22Rv1 (cell line): ENCODE measurements at regions not wholly inside any gene's neighbourhood (a gene's known extent, or its start where the extent isn't known, plus 50 kb on each side); places are given as distances from the start of the nearest gene placed in this dataset.

Experiments used
- H3K27ac ChIP-seq: fragments of 450-650 bp; 2 replicates; pipeline ENCODE4 v1.5.1; 2017
- ZFX ChIP-seq: fragments of 450-650 bp; IDR thresholded peaks from 2 replicates; pipeline ENCODE4 v1.6.1; 2017; ENCODE audit warnings: antibody characterized with exemption, borderline replicate concordance
- TF ChIP-seq, protein P1 (sequence below): fragments of 450-650 bp; IDR thresholded peaks from 2 replicates; pipeline ENCODE4 v1.5.1; 2017; ENCODE audit warnings: mild to moderate bottlenecking

DNA sequence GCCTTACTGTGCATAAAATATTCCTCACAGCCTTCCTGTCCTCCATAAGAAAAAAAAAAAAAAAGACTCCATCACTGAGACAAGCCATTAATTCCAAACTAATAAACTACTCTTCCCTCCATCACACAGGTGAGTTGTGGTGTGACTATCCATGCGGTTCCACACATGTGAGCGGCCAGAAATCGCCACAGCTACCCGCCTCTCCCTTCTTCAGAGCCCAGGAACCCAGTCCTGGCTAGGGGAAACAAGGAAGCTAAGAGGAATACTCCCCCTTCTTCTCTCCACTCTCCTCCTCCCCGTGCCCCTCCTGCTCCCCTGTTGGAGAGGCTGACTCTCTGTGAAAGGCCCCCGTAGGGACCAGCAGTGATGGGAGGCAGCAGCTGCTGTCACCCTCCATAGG is 128.6 kb upstream of the ARID1B start:
- TF ChIP-seq, protein P1, sequence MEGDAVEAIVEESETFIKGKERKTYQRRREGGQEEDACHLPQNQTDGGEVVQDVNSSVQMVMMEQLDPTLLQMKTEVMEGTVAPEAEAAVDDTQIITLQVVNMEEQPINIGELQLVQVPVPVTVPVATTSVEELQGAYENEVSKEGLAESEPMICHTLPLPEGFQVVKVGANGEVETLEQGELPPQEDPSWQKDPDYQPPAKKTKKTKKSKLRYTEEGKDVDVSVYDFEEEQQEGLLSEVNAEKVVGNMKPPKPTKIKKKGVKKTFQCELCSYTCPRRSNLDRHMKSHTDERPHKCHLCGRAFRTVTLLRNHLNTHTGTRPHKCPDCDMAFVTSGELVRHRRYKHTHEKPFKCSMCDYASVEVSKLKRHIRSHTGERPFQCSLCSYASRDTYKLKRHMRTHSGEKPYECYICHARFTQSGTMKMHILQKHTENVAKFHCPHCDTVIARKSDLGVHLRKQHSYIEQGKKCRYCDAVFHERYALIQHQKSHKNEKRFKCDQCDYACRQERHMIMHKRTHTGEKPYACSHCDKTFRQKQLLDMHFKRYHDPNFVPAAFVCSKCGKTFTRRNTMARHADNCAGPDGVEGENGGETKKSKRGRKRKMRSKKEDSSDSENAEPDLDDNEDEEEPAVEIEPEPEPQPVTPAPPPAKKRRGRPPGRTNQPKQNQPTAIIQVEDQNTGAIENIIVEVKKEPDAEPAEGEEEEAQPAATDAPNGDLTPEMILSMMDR: no peak
- no peak for TF ChIP-seq ZFX
- H3K27ac ChIP-seq: no peak overlapping the region

DNA sequence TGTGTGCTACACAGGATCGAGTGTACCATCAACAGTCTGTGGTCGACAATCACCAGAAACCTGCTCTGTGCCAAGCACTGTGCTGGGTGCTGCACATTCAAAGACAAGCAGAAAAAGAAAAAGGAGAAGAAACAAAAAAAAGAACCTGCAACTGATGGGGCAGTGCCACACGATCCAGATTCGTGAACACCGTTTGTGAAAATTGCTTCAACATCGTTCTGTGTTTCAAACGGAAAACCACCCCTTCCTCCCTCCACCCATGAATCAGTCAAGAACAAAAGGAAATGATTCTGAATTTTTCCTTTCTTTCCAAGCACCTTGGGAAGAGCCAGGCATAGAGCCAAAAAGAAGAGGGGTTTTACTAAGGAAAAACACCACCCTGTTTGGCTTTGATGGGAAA is 129.2 kb upstream of the ARID1B start:
- no peak for TF ChIP-seq ZFX
- TF ChIP-seq, protein P1: no peak
- H3K27ac ChIP-seq: no peak overlapping the region

DNA sequence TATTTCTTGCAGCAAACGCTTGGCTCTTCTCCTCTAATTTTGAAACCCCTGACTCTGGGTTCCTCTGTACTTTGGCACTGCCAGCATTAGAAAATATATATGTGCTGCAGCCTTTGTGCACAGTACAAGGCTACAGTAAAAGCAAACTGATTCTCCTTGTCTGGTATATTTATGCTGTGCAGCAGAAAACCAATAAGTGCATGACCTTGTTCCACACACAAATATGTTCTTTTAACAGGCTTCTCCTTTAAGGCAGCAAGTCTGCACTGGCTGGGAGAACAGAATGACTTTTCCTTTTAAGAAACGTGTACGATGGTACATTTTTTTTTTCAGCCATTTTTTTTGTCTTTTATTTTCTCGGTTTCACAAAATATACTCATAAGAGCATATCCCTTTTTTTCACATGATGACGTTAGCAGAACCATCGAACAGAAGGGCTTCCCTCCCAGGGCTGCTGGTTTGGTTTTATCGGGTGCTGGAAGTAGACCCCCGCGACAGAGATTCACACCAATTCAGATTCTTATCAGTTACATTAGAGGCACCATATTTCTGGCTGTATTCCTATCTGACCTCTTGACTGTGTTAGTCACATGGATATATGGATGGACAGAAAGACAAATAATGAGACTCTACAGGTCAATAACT is 129.9 kb upstream of the ARID1B start:
- H3K27ac ChIP-seq: no peak overlapping the region
- TF ChIP-seq, protein P1: no peak
- TF ChIP-seq ZFX: no peak

DNA sequence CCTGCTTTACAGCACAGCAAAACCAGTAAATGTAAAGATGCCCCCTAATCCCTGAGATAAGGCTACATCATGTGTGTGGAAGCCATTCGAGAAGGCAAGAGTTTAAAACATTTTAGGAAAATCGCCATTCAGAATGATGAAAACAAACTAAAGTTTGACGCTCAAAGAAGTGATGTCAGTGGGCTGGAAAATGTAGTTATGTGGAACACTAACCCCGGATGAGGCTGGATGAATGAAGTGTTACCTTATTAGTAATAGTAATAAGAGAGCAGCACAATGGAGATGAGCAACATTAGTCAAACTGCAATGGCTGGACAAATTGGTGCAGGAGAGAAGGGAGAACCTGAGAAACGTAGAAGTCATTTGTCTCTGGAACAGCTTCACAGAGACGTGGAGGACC is 130.7 kb upstream of the ARID1B start:
- H3K27ac ChIP-seq: no peak overlapping the region
- TF ChIP-seq, protein P1: no peak
- TF ChIP-seq ZFX: no peak

DNA sequence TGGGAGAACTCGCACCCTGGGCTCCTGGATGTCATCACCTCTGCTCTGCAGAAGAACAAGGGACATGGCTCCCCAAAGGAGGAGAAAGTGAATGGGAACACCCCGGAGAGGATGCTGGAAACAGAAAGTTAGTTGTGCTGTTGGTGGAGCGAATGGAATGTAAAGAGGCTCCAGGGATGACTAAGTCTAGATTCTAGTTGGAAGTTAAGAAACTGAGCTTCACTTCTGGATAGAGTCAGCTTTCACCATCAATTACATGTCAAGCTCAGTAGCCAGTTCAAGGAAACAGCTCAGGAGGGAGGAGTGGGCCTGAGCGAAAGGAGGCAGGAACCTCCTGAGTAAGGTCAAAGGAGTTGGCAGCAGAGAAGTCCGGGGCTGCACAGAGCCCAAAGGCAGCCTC is 132.1 kb upstream of the ARID1B start:
- H3K27ac ChIP-seq: no peak overlapping the region
- TF ChIP-seq ZFX: no peak
- TF ChIP-seq, protein P1: no peak

DNA sequence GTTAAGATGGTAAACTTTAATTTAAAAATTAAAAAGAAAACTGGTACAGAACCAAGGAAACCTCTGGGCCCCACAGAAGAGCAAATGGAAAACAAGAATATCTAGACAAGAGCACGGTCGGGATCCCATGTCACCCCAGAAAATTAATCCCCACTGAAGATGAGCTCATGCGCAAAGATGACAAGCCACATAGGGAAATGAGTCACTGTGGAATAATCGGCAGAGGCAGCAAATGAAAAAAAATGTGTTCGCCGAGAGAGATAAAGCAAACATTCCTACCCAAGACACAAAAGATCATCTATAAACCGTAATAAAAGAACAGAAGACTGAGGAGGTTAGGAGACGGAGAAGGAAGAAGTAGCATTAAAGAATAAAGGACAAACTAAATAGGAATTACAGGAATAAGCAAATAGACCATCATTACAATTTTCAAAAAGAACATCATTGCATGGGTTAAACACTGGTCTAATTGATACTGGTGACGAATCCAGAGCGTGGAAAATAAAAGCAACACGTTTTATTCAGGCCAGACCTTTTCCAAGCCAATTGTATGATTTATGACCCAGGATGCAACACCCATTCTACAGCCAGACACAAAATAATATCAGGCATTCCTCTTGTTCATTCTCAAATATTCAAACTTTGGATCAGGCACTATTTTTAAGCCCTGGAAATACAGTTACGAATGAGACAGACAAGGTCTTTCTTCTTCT is 138.0 kb upstream of the ARID1B start:
- TF ChIP-seq, protein P1: no peak
- TF ChIP-seq ZFX: no peak
- no peak overlapping the region for H3K27ac ChIP-seq

DNA sequence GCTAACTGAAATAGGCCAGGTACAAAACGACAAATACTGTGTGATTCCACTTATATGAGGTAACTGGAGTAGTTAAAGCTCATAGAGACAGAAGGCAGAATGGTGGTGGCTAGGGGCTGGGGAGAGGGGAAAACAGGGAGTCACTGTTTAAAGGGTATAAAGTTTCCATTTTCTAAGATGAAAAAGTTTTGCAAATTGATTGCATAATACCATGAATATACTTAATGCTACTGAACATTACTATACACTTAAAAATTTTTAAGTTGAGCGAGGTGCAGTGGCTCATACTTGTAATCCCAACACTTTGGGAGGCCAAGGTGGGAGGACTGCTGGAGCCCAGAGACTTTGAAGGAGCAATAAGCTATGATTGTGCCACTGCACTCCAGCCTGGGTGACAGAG is 138.6 kb upstream of the ARID1B start:
- TF ChIP-seq, protein P1: no peak
- TF ChIP-seq ZFX: no peak
- H3K27ac ChIP-seq: no peak overlapping the region
